ENCODE measurements at regions not wholly inside any gene's neighbourhood (a gene's known extent, or its start where the extent isn't known, plus 50 kb on each side); places are given as distances from the start of the nearest gene placed in this dataset.

GRCh38 chr2:67851016-67851415 lies 211.8 kb downstream of the C1D start:
- TF ChIP-seq EP300 (IDR thresholded peaks at IDR 0.05) (no peak), CTCF (IDR thresholded peaks at IDR 0.05) (no peak)

Data from tibial nerve (tissue), 4 donors.